ENCODE measurements at regions not wholly inside any gene's neighbourhood (a gene's known extent, or its start where the extent isn't known, plus 50 kb on each side); places are given as distances from the start of the nearest gene placed in this dataset.

DNA sequence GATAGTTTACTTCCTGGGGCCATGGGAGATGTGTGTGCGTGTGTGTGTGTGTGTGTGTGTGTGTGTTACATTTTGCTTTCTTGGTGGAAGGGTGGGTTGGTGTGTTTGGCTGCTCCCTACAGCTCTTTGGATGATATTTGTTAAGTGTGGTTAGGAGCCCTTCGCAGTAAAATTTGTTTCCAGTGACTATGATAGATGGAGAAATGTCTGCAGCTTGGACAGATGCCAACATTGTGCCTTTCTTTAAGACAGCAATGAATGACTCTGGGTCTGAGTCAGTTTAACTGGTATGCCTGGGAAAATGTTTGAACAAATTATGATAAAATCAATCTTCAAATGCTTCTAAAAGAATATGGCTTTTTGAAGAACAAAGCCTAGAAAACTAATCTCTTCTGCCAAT is 102.7 kb upstream of the TRPC6 start:
- Histone ChIP-seq H3K9ac (ENCODE audit: extremely low read depth, low read length, poor library complexity, severe bottlenecking) (no peak overlapping the region), H3K27me3 (ENCODE audit: control insufficient read depth, insufficient read depth, low read length, poor library complexity, severe bottlenecking) (no peaks in the 10 kb centered on the region), H3K9me3 (ENCODE audit: control insufficient read depth, low read length) (peaks cover 12% of the 10 kb centered on the region), H3K27ac (ENCODE audit: low read depth, low read length) (no peak overlapping the region), H3K4me1 (ENCODE audit: control insufficient read depth, insufficient read depth, low read length) (no peaks in the 10 kb centered on the region), H3K36me3 (ENCODE audit: control insufficient read depth, insufficient read depth, low read length) (no peaks in the 10 kb centered on the region), H3K4me3 (ENCODE audit: low read length) (no peak overlapping the region)
- H3K27me3 Mint-ChIP-seq (ENCODE audit: insufficient read depth), result no peaks in the 10 kb centered on the region
- WGBS, 2 experiments (ENCODE audit: insufficient coverage in 1 of 2, insufficient read length in 1 of 2), result 80 to 86% methylated on average over 1 to 2 of the region's 2 CpGs
- peaks cover 31% of the 10 kb centered on the region for H3K9me3 Mint-ChIP-seq
- TF ChIP-seq CTCF (conservative IDR thresholded peaks at IDR 0.05), result no peak
- no peak overlapping the region for H3K27ac Mint-ChIP-seq
- no peaks in the 10 kb centered on the region for H3K36me3 Mint-ChIP-seq (ENCODE audit: low read depth)
- no peak overlapping the region for H3K4me3 Mint-ChIP-seq
- H3K4me1 Mint-ChIP-seq, result no peaks in the 10 kb centered on the region
- no peak for DNase-seq

DNA sequence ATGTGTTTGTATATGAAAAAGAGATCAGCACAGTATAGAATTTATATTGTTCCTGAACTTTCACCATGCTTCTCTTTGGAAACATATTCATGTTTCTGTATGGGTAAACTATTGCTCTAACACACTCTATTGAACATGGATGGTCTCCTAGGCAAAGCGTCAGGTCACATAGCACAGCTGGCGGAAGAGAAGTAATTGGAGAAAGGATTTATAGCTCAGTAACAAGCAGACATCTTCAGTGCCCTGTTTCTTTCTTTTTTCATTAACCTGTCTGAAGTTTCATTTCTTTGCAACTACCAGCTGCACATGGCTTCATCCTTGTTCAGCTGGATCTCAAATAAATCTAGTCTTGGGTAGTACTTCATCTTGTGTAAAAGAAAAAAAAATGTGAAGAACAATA is 84.4 kb upstream of the TRPC6 start:
- Mint-ChIP-seq H3K4me3 (no peak overlapping the region), H3K4me1 (peaks cover 3% of the 10 kb centered on the region), H3K9me3 (no peaks in the 10 kb centered on the region), H3K27me3 (ENCODE audit: insufficient read depth) (no peaks in the 10 kb centered on the region), H3K36me3 (ENCODE audit: low read depth) (no peaks in the 10 kb centered on the region), H3K27ac (no peak overlapping the region)
- Histone ChIP-seq H3K9me3 (ENCODE audit: control insufficient read depth, low read length) (no peaks in the 10 kb centered on the region), H3K27me3 (ENCODE audit: control insufficient read depth, insufficient read depth, low read length, poor library complexity, severe bottlenecking) (no peaks in the 10 kb centered on the region), H3K9ac (ENCODE audit: extremely low read depth, low read length, poor library complexity, severe bottlenecking) (no peak overlapping the region), H3K4me3 (ENCODE audit: low read length) (no peak overlapping the region), H3K27ac (ENCODE audit: low read depth, low read length) (no peak overlapping the region), H3K36me3 (ENCODE audit: control insufficient read depth, insufficient read depth, low read length) (no peaks in the 10 kb centered on the region), H3K4me1 (ENCODE audit: control insufficient read depth, insufficient read depth, low read length) (no peaks in the 10 kb centered on the region)
- no peak for DNase-seq
- WGBS, 2 experiments (ENCODE audit: insufficient coverage in 1 of 2, insufficient read length in 1 of 2), result 92 to 96% methylated on average over 2 of the region's 2 CpGs
- TF ChIP-seq CTCF (conservative IDR thresholded peaks at IDR 0.05), result no peak

DNA sequence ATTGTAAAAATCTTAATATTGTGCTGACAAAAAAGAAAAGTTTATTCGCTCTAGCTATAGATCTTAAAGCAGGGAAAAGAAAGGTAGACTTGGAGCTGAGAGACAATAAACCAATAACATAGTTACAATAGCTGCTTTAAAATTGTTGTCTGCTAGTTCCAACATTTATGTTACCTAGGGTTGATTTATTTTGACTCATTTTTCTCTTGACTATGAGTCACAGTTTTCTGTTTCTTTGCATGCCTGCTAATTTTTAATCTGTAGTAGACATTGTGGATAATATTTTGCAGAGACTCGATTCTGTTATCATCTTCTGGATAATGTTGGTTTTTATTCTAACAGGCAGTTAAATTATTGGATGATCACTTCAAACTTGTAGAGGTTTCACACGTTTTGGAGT is 83.1 kb upstream of the TRPC6 start:
- no peak for TF ChIP-seq CTCF (conservative IDR thresholded peaks at IDR 0.05)
- Mint-ChIP-seq H3K36me3 (ENCODE audit: low read depth) (no peaks in the 10 kb centered on the region), H3K4me1 (peaks cover 2% of the 10 kb centered on the region), H3K9me3 (no peaks in the 10 kb centered on the region), H3K4me3 (no peak overlapping the region), H3K27ac (no peak overlapping the region), H3K27me3 (ENCODE audit: insufficient read depth) (no peaks in the 10 kb centered on the region)
- H3K4me3 ChIP-seq (ENCODE audit: low read length), result no peak overlapping the region
- DNase-seq, result no peak
- no peaks in the 10 kb centered on the region for H3K9me3 ChIP-seq (ENCODE audit: control insufficient read depth, low read length)
- H3K27me3 ChIP-seq (ENCODE audit: control insufficient read depth, insufficient read depth, low read length, poor library complexity, severe bottlenecking), result no peaks in the 10 kb centered on the region
- H3K4me1 ChIP-seq (ENCODE audit: control insufficient read depth, insufficient read depth, low read length), result no peaks in the 10 kb centered on the region
- no peak overlapping the region for H3K27ac ChIP-seq (ENCODE audit: low read depth, low read length)
- no peak overlapping the region for H3K9ac ChIP-seq (ENCODE audit: extremely low read depth, low read length, poor library complexity, severe bottlenecking)
- 86 to 90% methylated on average over 2 of the region's 3 CpGs for WGBS, 2 experiments (ENCODE audit: insufficient coverage in 1 of 2, insufficient read length in 1 of 2)
- H3K36me3 ChIP-seq (ENCODE audit: control insufficient read depth, insufficient read depth, low read length), result no peaks in the 10 kb centered on the region
